Ovary (tissue), 7 donors: ENCODE measurements at regions not wholly inside any gene's neighbourhood (a gene's known extent, or its start where the extent isn't known, plus 50 kb on each side); places are given as distances from the start of the nearest gene placed in this dataset.

Source experiments
- DNase-seq, 5 donors: peaks; one replicate each; pipeline ENCODE4 v3.0.0-alpha.2; 2019 to 2020
- H3K27ac ChIP-seq, 2 donors: fragments of 200-600 bp; one replicate each; pipeline versions ENCODE4 v1.5.1 to v1.8.0; 2019 to 2022
- H3K27me3 ChIP-seq: fragments of 200-600 bp; one replicate; pipeline ENCODE4 v1.8.0; 2022
- H3K36me3 ChIP-seq: fragments of 200-600 bp; sonication (generic); one replicate; pipeline ENCODE4 v1.5.1; 2019
- H3K4me1 ChIP-seq: one replicate; pipeline ENCODE4 v1.8.1; 2013; ENCODE audit warnings: mild to moderate bottlenecking, moderate library complexity; ENCODE audit not compliant: insufficient read depth
- H3K4me3 ChIP-seq: fragments of 200-600 bp; sonication (generic); one replicate; pipeline ENCODE4 v1.5.1; 2017
- H3K9me3 ChIP-seq, 2 donors: fragments of 200-600 bp in 1 of 2; sonication (generic) in 1 of 2; one replicate each; pipeline versions ENCODE4 v1.5.1 to v1.8.1; 2013 to 2019; ENCODE audit warnings: mild to moderate bottlenecking in 1 of 2, moderate library complexity in 1 of 2
- CTCF ChIP-seq, 3 donors: fragments of 450-650 bp in 2 of 3; fragments of 200-600 bp in 1 of 3; IDR thresholded peaks; one replicate each; pipeline versions ENCODE4 v1.5.1 to v1.8.0; 2016 to 2022; ENCODE audit warnings: antibody characterized with exemption in 3 of 3, mild to moderate bottlenecking in 1 of 3
- EP300 ChIP-seq: sonication (generic); formaldehyde crosslinking; IDR thresholded peaks from one replicate; pipeline ENCODE4 v1.6.1; 2017; ENCODE audit warnings: antibody characterized with exemption
- POLR2A ChIP-seq: fragments of 450-650 bp; IDR thresholded peaks from one replicate; pipeline ENCODE4 v1.6.1; 2017; ENCODE audit warnings: antibody characterized with exemption, mild to moderate bottlenecking, moderate library complexity
- WGBS, 3 donors: extraction: QIAGEN DNeasy Blood & Tissue Kit in 1 of 3; methylation state at CpG; one replicate each; pipeline versions ENCODE4 v1.1.5 to v1.1.7; 2013 to 2017; 5-methylcytosine and 5-hydroxymethylcytosine counted together
- intact Hi-C, 4 donors: fragments of 100-400 bp; cut with DNase I; formaldehyde crosslinking; loops; one replicate each; pipeline versions ENCODE4 v1.11.0 to v1.15.1; 2022 to 2023
- donor health status: DM: no; HTN: no; CAD: no; lungs with moderate emphysema.
- donor health status: DM: no; HTN: no; CAD: no.
- donor health status: Bipolar disorder and iron deficiency.
- donor health status: DM: no; HTN: no; CAD: no.
- donor health status: DM: yes; HTN: yes; CAD: no.

DNA sequence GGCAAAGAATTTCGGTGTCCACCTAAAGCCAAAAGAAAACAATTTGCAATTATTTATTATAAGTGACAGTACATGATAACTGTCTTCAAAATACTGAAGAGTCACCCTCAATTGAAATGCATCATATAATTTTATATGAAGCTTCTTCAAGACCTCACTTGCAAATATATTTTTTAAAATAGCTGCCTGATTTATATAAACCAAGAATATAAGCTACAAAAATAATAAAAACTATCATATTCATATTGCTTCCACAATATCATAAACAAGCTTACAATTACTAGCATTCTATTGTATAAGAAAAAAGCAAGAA lies 144.1 kb downstream of the CETN3 start:
- WGBS, 3 donors = 0 to 2% (median 2%) methylated on average over 1 of the region's 1 CpG
- TF ChIP-seq CTCF (IDR thresholded peaks at IDR 0.05) (no peak), POLR2A (no peak), EP300 (no peak)
- Histone ChIP-seq H3K27me3 (no peaks in the 10 kb centered on the region), H3K4me1 (no peaks in the 10 kb centered on the region), H3K9me3 (no peaks in the 10 kb centered on the region), H3K36me3 (no peaks in the 10 kb centered on the region), H3K4me3 (no peak overlapping the region), H3K27ac (no peak overlapping the region)
- intact Hi-C loops = loop anchor here in 1 of 4 donors (10.0 kb wide), 1 partner anchor 1541 kb away; no protein-coding TSS in a partner anchor
- DNase-seq = no peak

DNA sequence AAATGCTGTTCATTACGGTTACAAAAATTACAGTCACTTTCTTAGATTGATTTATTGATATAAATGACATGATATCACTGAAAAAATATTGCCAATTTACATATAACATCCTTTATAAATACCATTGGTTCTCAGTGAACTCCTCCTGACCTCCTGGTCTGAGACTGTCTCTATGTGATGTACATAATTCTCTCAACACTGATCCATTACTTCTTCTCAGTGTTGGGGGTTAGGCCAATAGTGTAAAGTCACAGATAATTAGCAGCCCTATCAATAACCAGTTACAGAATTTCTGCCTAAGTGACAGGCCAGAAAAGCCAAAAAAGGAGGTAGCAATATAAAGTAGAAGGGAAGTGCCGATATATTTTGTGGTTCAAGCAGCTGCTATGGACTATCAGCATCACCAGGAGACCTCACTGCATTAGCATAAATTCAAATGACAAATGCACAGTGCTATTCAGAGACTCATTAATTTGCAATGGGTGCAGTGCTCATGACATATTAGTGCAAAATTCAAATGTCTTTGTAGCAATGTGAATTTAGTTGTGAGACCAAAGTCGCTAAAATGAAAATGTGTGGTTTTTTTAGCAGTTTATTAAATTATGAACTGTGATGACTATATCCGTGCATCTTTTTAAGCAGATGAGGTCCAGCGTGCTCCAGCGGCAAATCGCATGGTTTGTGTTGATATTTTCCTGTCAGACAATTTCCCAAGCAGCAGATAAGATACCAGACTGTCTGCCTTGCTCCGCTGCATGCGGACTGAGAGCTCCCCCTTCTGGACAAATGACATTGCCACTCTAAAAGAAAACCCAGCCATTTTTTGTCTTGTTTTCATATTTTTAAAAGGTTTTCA lies 144.6 kb downstream of the CETN3 start:
- WGBS, 3 donors = 25 to 28% (median 26%) methylated on average over 9 of the region's 9 CpGs
- no peak for TF ChIP-seq EP300
- peak; percentile 24 to 45 (median 39) for TF ChIP-seq CTCF (IDR thresholded peaks at IDR 0.05)
- H3K4me3 ChIP-seq = no peak overlapping the region
- H3K9me3 ChIP-seq = no peaks in the 10 kb centered on the region
- peak; percentile 20 to 54 (median 47) for DNase-seq
- no peaks in the 10 kb centered on the region for H3K4me1 ChIP-seq
- no peak overlapping the region for H3K27ac ChIP-seq
- intact Hi-C loops = loop anchor here in 1 of 4 donors (10.0 kb wide), 1 partner anchor 1540 kb away; no protein-coding TSS in a partner anchor
- no peaks in the 10 kb centered on the region for H3K36me3 ChIP-seq
- H3K27me3 ChIP-seq = no peaks in the 10 kb centered on the region

DNA sequence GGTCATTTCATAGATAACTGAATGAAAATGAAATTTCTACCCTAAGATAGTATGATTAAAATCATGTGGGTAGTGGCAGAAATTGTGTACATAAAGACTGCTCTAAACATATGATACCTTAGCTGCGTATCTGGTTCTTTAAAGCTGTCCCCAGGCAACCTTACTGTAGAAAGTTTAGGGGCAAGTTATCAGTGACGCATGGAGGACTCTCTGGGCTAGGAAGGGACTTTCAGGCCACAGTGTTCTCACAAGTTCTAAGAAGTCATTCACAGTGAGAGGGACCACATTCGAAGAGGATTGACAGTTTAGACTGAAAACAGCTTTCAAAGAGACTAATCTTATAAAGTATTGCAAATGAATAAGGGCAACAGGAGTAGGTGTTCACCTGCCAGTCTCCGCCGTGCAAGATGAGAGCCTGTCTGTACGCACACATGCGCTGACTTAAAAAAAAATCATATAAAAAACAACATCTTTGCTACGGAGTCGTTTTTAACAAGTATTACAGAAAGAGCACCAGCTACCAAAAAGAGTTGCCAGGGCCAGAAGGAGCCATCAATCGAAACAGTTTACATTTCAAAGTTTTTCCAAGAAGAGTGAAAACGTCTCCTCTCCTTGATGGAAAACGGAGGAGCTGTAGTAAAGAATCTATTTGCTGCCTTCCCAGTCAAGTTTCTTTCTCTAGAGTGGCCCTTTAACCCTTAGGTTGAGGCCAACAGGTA lies 146.3 kb downstream of the CETN3 start:
- Histone ChIP-seq H3K4me3 (no peak overlapping the region), H3K27me3 (no peaks in the 10 kb centered on the region), H3K36me3 (no peaks in the 10 kb centered on the region), H3K27ac (no peak overlapping the region), H3K4me1 (no peaks in the 10 kb centered on the region), H3K9me3 (no peaks in the 10 kb centered on the region)
- intact Hi-C loops = loop anchor here in 1 of 4 donors (10.0 kb wide), 1 partner anchor 1538 kb away; no protein-coding TSS in a partner anchor
- TF ChIP-seq EP300 = no peak
- no peak for TF ChIP-seq POLR2A
- TF ChIP-seq CTCF (IDR thresholded peaks at IDR 0.05) = no peak
- no peak for DNase-seq
- 63 to 73% (median 70%) methylated on average over 12 of the region's 12 CpGs for WGBS, 3 donors

DNA sequence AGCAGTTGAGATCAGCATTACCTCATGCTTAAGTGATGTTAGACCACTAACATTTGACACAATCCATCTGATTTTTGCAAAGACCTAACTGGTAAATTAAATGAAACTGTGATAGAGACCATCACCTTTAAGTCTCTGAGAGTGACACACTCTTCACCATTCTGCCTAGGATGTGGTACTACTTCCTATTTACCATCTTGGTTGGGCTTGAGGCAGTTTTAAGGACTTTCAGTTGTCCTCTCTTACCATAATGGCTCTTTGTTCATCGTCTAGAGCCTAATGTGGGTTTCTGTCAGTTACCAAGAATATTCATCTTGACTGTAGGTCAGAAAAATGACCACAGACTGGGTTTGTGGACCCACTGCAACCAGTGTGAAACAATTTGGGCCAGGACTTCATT lies 158.1 kb downstream of the CETN3 start:
- DNase-seq = no peak
- intact Hi-C loops = no loop called here

More for the DNA sequence above, 158.1 kb downstream of the CETN3 start:
- 93 to 100% (median 94%) methylated on average over 1 of the region's 1 CpG for WGBS, 3 donors
- Histone ChIP-seq H3K36me3 (no peaks in the 10 kb centered on the region), H3K4me1 (no peaks in the 10 kb centered on the region), H3K27me3 (no peaks in the 10 kb centered on the region), H3K4me3 (no peak overlapping the region), H3K9me3 (no peaks in the 10 kb centered on the region), H3K27ac (no peak overlapping the region)
- no peak for TF ChIP-seq CTCF (IDR thresholded peaks at IDR 0.05)
- no peak for TF ChIP-seq POLR2A
- TF ChIP-seq EP300 = no peak
